Gastrocnemius medialis (tissue), 4 donors: ENCODE measurements at regions not wholly inside any gene's neighbourhood (a gene's known extent, or its start where the extent isn't known, plus 50 kb on each side); places are given as distances from the start of the nearest gene placed in this dataset.

Experiments
- POLR2A ChIP-seq, 2 donors: fragments of 450-650 bp; IDR thresholded peaks; one replicate each; pipeline ENCODE4 v1.6.1; 2017; ENCODE audit warnings: antibody characterized with exemption in 2 of 2, mild to moderate bottlenecking in 2 of 2, moderate library complexity in 2 of 2
- TF ChIP-seq, protein P1 (sequence below), 5 experiments: fragments of 450-650 bp in 3 of 5; fragments of 200-600 bp in 2 of 5; sonication (generic) in 2 of 5; IDR thresholded peaks in 4 of 5; conservative IDR thresholded peaks in 1 of 5; 1 replicate in 4 of 5; 2 replicates in 1 of 5; pipeline ENCODE4 v1.5.1; 2016 to 2019; ENCODE audit warnings: antibody characterized with exemption in 5 of 5, mild to moderate bottlenecking in 3 of 5, moderate library complexity in 3 of 5

GRCh38 chr1:67980028-67980427, 70.4 kb downstream of the DIRAS3 start:
- TF ChIP-seq POLR2A (IDR thresholded peaks at IDR 0.05) = no peak
- TF ChIP-seq, protein P1, sequence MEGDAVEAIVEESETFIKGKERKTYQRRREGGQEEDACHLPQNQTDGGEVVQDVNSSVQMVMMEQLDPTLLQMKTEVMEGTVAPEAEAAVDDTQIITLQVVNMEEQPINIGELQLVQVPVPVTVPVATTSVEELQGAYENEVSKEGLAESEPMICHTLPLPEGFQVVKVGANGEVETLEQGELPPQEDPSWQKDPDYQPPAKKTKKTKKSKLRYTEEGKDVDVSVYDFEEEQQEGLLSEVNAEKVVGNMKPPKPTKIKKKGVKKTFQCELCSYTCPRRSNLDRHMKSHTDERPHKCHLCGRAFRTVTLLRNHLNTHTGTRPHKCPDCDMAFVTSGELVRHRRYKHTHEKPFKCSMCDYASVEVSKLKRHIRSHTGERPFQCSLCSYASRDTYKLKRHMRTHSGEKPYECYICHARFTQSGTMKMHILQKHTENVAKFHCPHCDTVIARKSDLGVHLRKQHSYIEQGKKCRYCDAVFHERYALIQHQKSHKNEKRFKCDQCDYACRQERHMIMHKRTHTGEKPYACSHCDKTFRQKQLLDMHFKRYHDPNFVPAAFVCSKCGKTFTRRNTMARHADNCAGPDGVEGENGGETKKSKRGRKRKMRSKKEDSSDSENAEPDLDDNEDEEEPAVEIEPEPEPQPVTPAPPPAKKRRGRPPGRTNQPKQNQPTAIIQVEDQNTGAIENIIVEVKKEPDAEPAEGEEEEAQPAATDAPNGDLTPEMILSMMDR (IDR thresholded peaks at IDR 0.05 in 4 of 5, conservative IDR thresholded peaks at IDR 0.05 in 1 of 5) = no peak
